Sigmoid colon (tissue), 6 donors: ENCODE measurements at regions not wholly inside any gene's neighbourhood (a gene's known extent, or its start where the extent isn't known, plus 50 kb on each side); places are given as distances from the start of the nearest gene placed in this dataset.

Source experiments
- DNase-seq: peaks from one replicate; pipeline ENCODE4 v3.0.0-alpha.2; 2019
- H3K27ac ChIP-seq, 4 donors: fragments of 200-600 bp; sonication (generic); one replicate each; pipeline ENCODE4 v1.5.1; 2016 to 2019; ENCODE audit warnings: mild to moderate bottlenecking in 1 of 4
- H3K27me3 ChIP-seq, 3 donors: fragments of 200-600 bp; sonication (generic); one replicate each; pipeline ENCODE4 v1.5.1; 2019; ENCODE audit warnings: mild to moderate bottlenecking in 1 of 3
- H3K36me3 ChIP-seq, 4 donors: fragments of 200-600 bp; sonication (generic); one replicate each; pipeline ENCODE4 v1.5.1; 2016 to 2019
- H3K4me1 ChIP-seq, 4 donors: fragments of 200-600 bp; sonication (generic); one replicate each; pipeline ENCODE4 v1.5.1; 2017 to 2019
- H3K4me3 ChIP-seq, 4 donors: fragments of 200-600 bp; sonication (generic); one replicate each; pipeline ENCODE4 v1.5.1; 2017 to 2019; ENCODE audit warnings: mild to moderate bottlenecking in 2 of 4, moderate library complexity in 1 of 4
- H3K9me3 ChIP-seq, 4 donors: fragments of 200-600 bp in 3 of 4; sonication (generic) in 3 of 4; one replicate each; pipeline versions ENCODE4 v1.5.1 to v1.6.1; 2013 to 2019
- CTCF ChIP-seq, 4 experiments: fragments of 450-650 bp in 3 of 4; fragments of 200-600 bp in 1 of 4; IDR thresholded peaks; one replicate each; pipeline ENCODE4 v1.5.1; 2016 to 2019; ENCODE audit warnings: antibody characterized with exemption in 4 of 4, mild to moderate bottlenecking in 3 of 4, moderate library complexity in 2 of 4
- EP300 ChIP-seq, 4 donors: sonication (generic); formaldehyde crosslinking; IDR thresholded peaks; one replicate each; pipeline ENCODE4 v1.6.1; 2017; ENCODE audit warnings: antibody characterized with exemption in 4 of 4
- POLR2A ChIP-seq, 2 donors: fragments of 450-650 bp; IDR thresholded peaks; one replicate each; pipeline ENCODE4 v1.6.1; 2016; ENCODE audit warnings: antibody characterized with exemption in 2 of 2, mild to moderate bottlenecking in 2 of 2, moderate library complexity in 2 of 2
- POLR2AphosphoS5 ChIP-seq, 4 donors: sonication (generic); formaldehyde crosslinking; IDR thresholded peaks; one replicate each; pipeline ENCODE4 v1.6.1; 2017; ENCODE audit warnings: antibody characterized with exemption in 4 of 4
- WGBS, 2 donors: extraction: QIAGEN DNeasy Blood & Tissue Kit; methylation state at CpG; one replicate each; pipeline ENCODE4 v1.1.7; 2013; 5-methylcytosine and 5-hydroxymethylcytosine counted together
- intact Hi-C: fragments of 100-400 bp; cut with DNase I; formaldehyde crosslinking; loops from one replicate; pipeline ENCODE4 v1.15.1; 2023
- donor health status: healthy with polysubstance abuse.
- donor health status: healthy.

GRCh38 chr12:98351784-98352183 lies 163.6 kb upstream of the TMPO start:
- Histone ChIP-seq H3K27me3 (no peaks in the 10 kb centered on the region), H3K36me3 (no peaks in the 10 kb centered on the region), H3K4me3 (no peak overlapping the region), H3K4me1 (no peaks in the 10 kb centered on the region), H3K27ac (no peak overlapping the region), H3K9me3 (no peaks in the 10 kb centered on the region)
- TF ChIP-seq CTCF (IDR thresholded peaks at IDR 0.05) (no peak), EP300 (IDR thresholded peaks at IDR 0.05) (no peak), POLR2AphosphoS5 (IDR thresholded peaks at IDR 0.05) (no peak), POLR2A (IDR thresholded peaks at IDR 0.05) (no peak)
- intact Hi-C loops, result no loop called here
- 67 to 82% methylated on average over 3 of the region's 3 CpGs for WGBS, 2 donors
- DNase-seq, result no peak

- no peaks in the 10 kb centered on the region for H3K4me1 ChIP-seq
- H3K27me3 ChIP-seq, result no peaks in the 10 kb centered on the region
- H3K36me3 ChIP-seq, result no peaks in the 10 kb centered on the region
- H3K9me3 ChIP-seq, result no peaks in the 10 kb centered on the region
- no peak overlapping the region for H3K27ac ChIP-seq
- intact Hi-C loops, result no loop called here
- WGBS, 2 donors, result 46 to 65% methylated on average over 4 of the region's 4 CpGs
- TF ChIP-seq CTCF (IDR thresholded peaks at IDR 0.05) (no peak), POLR2A (IDR thresholded peaks at IDR 0.05) (no peak), POLR2AphosphoS5 (IDR thresholded peaks at IDR 0.05) (no peak), EP300 (IDR thresholded peaks at IDR 0.05) (no peak)
- DNase-seq, result no peak
- H3K4me3 ChIP-seq, result no peak overlapping the region
Measured at GRCh38 chr12:98352218-98352811, 163.1 kb upstream of the TMPO start.

GRCh38 chr12:98352835-98353234 lies 162.6 kb upstream of the TMPO start:
- intact Hi-C loops, result no loop called here
- WGBS, 2 donors, result 50 to 71% methylated on average over 3 of the region's 3 CpGs
- no peak overlapping the region for H3K27ac ChIP-seq
- no peaks in the 10 kb centered on the region for H3K9me3 ChIP-seq
- no peak for TF ChIP-seq CTCF (IDR thresholded peaks at IDR 0.05)
- TF ChIP-seq POLR2A (IDR thresholded peaks at IDR 0.05), result no peak
- TF ChIP-seq EP300 (IDR thresholded peaks at IDR 0.05), result no peak
- TF ChIP-seq POLR2AphosphoS5 (IDR thresholded peaks at IDR 0.05), result no peak
- DNase-seq, result no peak
- no peak overlapping the region for H3K4me3 ChIP-seq
- H3K4me1 ChIP-seq, result no peaks in the 10 kb centered on the region
- H3K36me3 ChIP-seq, result no peaks in the 10 kb centered on the region
- no peaks in the 10 kb centered on the region for H3K27me3 ChIP-seq

- H3K27ac ChIP-seq, result no peak overlapping the region
- H3K4me3 ChIP-seq, result no peak overlapping the region
- no peaks in the 10 kb centered on the region for H3K4me1 ChIP-seq
- intact Hi-C loops, result no loop called here
- WGBS, 2 donors, result 38 to 65% methylated on average over 2 of the region's 2 CpGs
- no peak for DNase-seq
- no peaks in the 10 kb centered on the region for H3K9me3 ChIP-seq
- H3K27me3 ChIP-seq, result no peaks in the 10 kb centered on the region
- no peak for TF ChIP-seq POLR2A (IDR thresholded peaks at IDR 0.05)
- no peak for TF ChIP-seq CTCF (IDR thresholded peaks at IDR 0.05)
- no peak for TF ChIP-seq POLR2AphosphoS5 (IDR thresholded peaks at IDR 0.05)
- TF ChIP-seq EP300 (IDR thresholded peaks at IDR 0.05), result no peak
- no peaks in the 10 kb centered on the region for H3K36me3 ChIP-seq
Measured at GRCh38 chr12:98354520-98355035, 160.8 kb upstream of the TMPO start.

GRCh38 chr12:98355322-98355721 lies 160.1 kb upstream of the TMPO start:
- Histone ChIP-seq H3K27me3 (no peaks in the 10 kb centered on the region), H3K36me3 (no peaks in the 10 kb centered on the region), H3K27ac (no peak overlapping the region), H3K4me3 (no peak overlapping the region), H3K9me3 (no peaks in the 10 kb centered on the region), H3K4me1 (no peaks in the 10 kb centered on the region)
- intact Hi-C loops, result no loop called here
- no peak for DNase-seq
- TF ChIP-seq POLR2AphosphoS5 (IDR thresholded peaks at IDR 0.05), result no peak
- no peak for TF ChIP-seq CTCF (IDR thresholded peaks at IDR 0.05)
- TF ChIP-seq EP300 (IDR thresholded peaks at IDR 0.05), result no peak
- no peak for TF ChIP-seq POLR2A (IDR thresholded peaks at IDR 0.05)
- 59 to 80% methylated on average over 1 of the region's 1 CpG for WGBS, 2 donors
